ENCODE measurements at regions not wholly inside any gene's neighbourhood (a gene's known extent, or its start where the extent isn't known, plus 50 kb on each side); places are given as distances from the start of the nearest gene placed in this dataset.

- Histone ChIP-seq H3K4me1 (ENCODE audit: insufficient read depth, low read length) (no peaks in the 10 kb centered on the region), H3K27me3 (ENCODE audit: insufficient read depth, low read length) (no peaks in the 10 kb centered on the region), H3K4me3 (ENCODE audit: low read length) (no peak overlapping the region), H3K9me3 (ENCODE audit: low read depth, low read length) (no peaks in the 10 kb centered on the region)
Measured at GRCh38 chr15:26352406-26352805, 420.5 kb downstream of the GABRB3 start.

- no peak overlapping the region for H3K4me3 ChIP-seq (ENCODE audit: low read length)
- no peaks in the 10 kb centered on the region for H3K4me1 ChIP-seq (ENCODE audit: insufficient read depth, low read length)
- H3K27me3 ChIP-seq (ENCODE audit: insufficient read depth, low read length): no peaks in the 10 kb centered on the region
- no peaks in the 10 kb centered on the region for H3K9me3 ChIP-seq (ENCODE audit: low read depth, low read length)
Measured at GRCh38 chr15:26325495-26325894, 447.4 kb downstream of the GABRB3 start.

GRCh38 chr15:26323566-26323965 lies 449.3 kb downstream of the GABRB3 start:
- no peak overlapping the region for H3K4me3 ChIP-seq (ENCODE audit: low read length)
- no peaks in the 10 kb centered on the region for H3K9me3 ChIP-seq (ENCODE audit: low read depth, low read length)
- H3K27me3 ChIP-seq (ENCODE audit: insufficient read depth, low read length): no peaks in the 10 kb centered on the region
- no peaks in the 10 kb centered on the region for H3K4me1 ChIP-seq (ENCODE audit: insufficient read depth, low read length)

- no peaks in the 10 kb centered on the region for H3K4me1 ChIP-seq (ENCODE audit: insufficient read depth, low read length)
- no peaks in the 10 kb centered on the region for H3K9me3 ChIP-seq (ENCODE audit: low read depth, low read length)
- H3K27me3 ChIP-seq (ENCODE audit: insufficient read depth, low read length): no peaks in the 10 kb centered on the region
- H3K4me3 ChIP-seq (ENCODE audit: low read length): no peak overlapping the region
Measured at GRCh38 chr15:26318689-26319088, 454.2 kb downstream of the GABRB3 start.

GRCh38 chr15:26314577-26314976 lies 451.4 kb upstream of the ATP10A start:
- H3K27me3 ChIP-seq (ENCODE audit: insufficient read depth, low read length): no peaks in the 10 kb centered on the region
- H3K4me1 ChIP-seq (ENCODE audit: insufficient read depth, low read length): no peaks in the 10 kb centered on the region
- no peak overlapping the region for H3K4me3 ChIP-seq (ENCODE audit: low read length)
- peaks cover 6% of the 10 kb centered on the region for H3K9me3 ChIP-seq (ENCODE audit: low read depth, low read length)

GRCh38 chr15:26311710-26312236 lies 448.6 kb upstream of the ATP10A start:
- Histone ChIP-seq H3K4me3 (ENCODE audit: low read length) (no peak overlapping the region), H3K9me3 (ENCODE audit: low read depth, low read length) (peaks cover 6% of the 10 kb centered on the region), H3K4me1 (ENCODE audit: insufficient read depth, low read length) (no peaks in the 10 kb centered on the region)

GRCh38 chr15:26298659-26299170 lies 435.6 kb upstream of the ATP10A start:
- H3K4me1 ChIP-seq (ENCODE audit: insufficient read depth, low read length): no peaks in the 10 kb centered on the region
- no peaks in the 10 kb centered on the region for H3K9me3 ChIP-seq (ENCODE audit: low read depth, low read length)
- no peaks in the 10 kb centered on the region for H3K27me3 ChIP-seq (ENCODE audit: insufficient read depth, low read length)
- no peak overlapping the region for H3K4me3 ChIP-seq (ENCODE audit: low read length)

More at GRCh38 chr15:26311710-26312236, 448.6 kb upstream of the ATP10A start:
- no peaks in the 10 kb centered on the region for H3K27me3 ChIP-seq (ENCODE audit: insufficient read depth, low read length)

GRCh38 chr15:26298010-26298658 lies 435.0 kb upstream of the ATP10A start:
- Histone ChIP-seq H3K27me3 (ENCODE audit: insufficient read depth, low read length) (no peaks in the 10 kb centered on the region), H3K9me3 (ENCODE audit: low read depth, low read length) (no peaks in the 10 kb centered on the region), H3K4me1 (ENCODE audit: insufficient read depth, low read length) (no peaks in the 10 kb centered on the region), H3K4me3 (ENCODE audit: low read length) (no peak overlapping the region)

- Histone ChIP-seq H3K4me1 (ENCODE audit: insufficient read depth, low read length) (no peaks in the 10 kb centered on the region), H3K9me3 (ENCODE audit: low read depth, low read length) (no peaks in the 10 kb centered on the region), H3K4me3 (ENCODE audit: low read length) (no peak overlapping the region), H3K27me3 (ENCODE audit: insufficient read depth, low read length) (no peaks in the 10 kb centered on the region)
Measured at GRCh38 chr15:26295336-26296085, 432.4 kb upstream of the ATP10A start.

- H3K27me3 ChIP-seq (ENCODE audit: insufficient read depth, low read length): no peaks in the 10 kb centered on the region
- H3K4me3 ChIP-seq (ENCODE audit: low read length): no peak overlapping the region
- H3K9me3 ChIP-seq (ENCODE audit: low read depth, low read length): no peaks in the 10 kb centered on the region
- no peaks in the 10 kb centered on the region for H3K4me1 ChIP-seq (ENCODE audit: insufficient read depth, low read length)
Measured at GRCh38 chr15:26294059-26294689, 431.0 kb upstream of the ATP10A start.

- no peaks in the 10 kb centered on the region for H3K27me3 ChIP-seq (ENCODE audit: insufficient read depth, low read length)
- H3K4me3 ChIP-seq (ENCODE audit: low read length): no peak overlapping the region
- H3K4me1 ChIP-seq (ENCODE audit: insufficient read depth, low read length): no peaks in the 10 kb centered on the region
- H3K9me3 ChIP-seq (ENCODE audit: low read depth, low read length): peaks cover 11% of the 10 kb centered on the region
Measured at GRCh38 chr15:26287381-26287780, 424.3 kb upstream of the ATP10A start.

- Histone ChIP-seq H3K27me3 (ENCODE audit: insufficient read depth, low read length) (no peaks in the 10 kb centered on the region), H3K4me3 (ENCODE audit: low read length) (no peak overlapping the region), H3K9me3 (ENCODE audit: low read depth, low read length) (no peaks in the 10 kb centered on the region), H3K4me1 (ENCODE audit: insufficient read depth, low read length) (no peaks in the 10 kb centered on the region)
Measured at GRCh38 chr15:26280281-26280680, 417.2 kb upstream of the ATP10A start.

GRCh38 chr15:26261966-26262365 lies 398.8 kb upstream of the ATP10A start:
- Histone ChIP-seq H3K4me3 (ENCODE audit: low read length) (no peak overlapping the region), H3K27me3 (ENCODE audit: insufficient read depth, low read length) (no peaks in the 10 kb centered on the region), H3K9me3 (ENCODE audit: low read depth, low read length) (no peaks in the 10 kb centered on the region), H3K4me1 (ENCODE audit: insufficient read depth, low read length) (no peaks in the 10 kb centered on the region)

- H3K4me1 ChIP-seq (ENCODE audit: insufficient read depth, low read length): no peaks in the 10 kb centered on the region
- H3K4me3 ChIP-seq (ENCODE audit: low read length): no peak overlapping the region
- H3K9me3 ChIP-seq (ENCODE audit: low read depth, low read length): no peaks in the 10 kb centered on the region
- no peaks in the 10 kb centered on the region for H3K27me3 ChIP-seq (ENCODE audit: insufficient read depth, low read length)
Measured at GRCh38 chr15:26261413-26261812, 398.3 kb upstream of the ATP10A start.

- Histone ChIP-seq H3K9me3 (ENCODE audit: low read depth, low read length) (no peaks in the 10 kb centered on the region), H3K4me1 (ENCODE audit: insufficient read depth, low read length) (no peaks in the 10 kb centered on the region)
Measured at GRCh38 chr15:26260517-26261133, 397.5 kb upstream of the ATP10A start.

More at GRCh38 chr15:26260517-26261133, 397.5 kb upstream of the ATP10A start:
- Histone ChIP-seq H3K27me3 (ENCODE audit: insufficient read depth, low read length) (no peaks in the 10 kb centered on the region), H3K4me3 (ENCODE audit: low read length) (no peak overlapping the region)

All from mononuclear cell (primary cell).